ACC112 (cell line): ENCODE measurements at regions not wholly inside any gene's neighbourhood (a gene's known extent, or its start where the extent isn't known, plus 50 kb on each side); places are given as distances from the start of the nearest gene placed in this dataset.

Experiments
- H2AFZ ChIP-seq: fragments of 200-600 bp; sonication (generic); one replicate; pipeline ENCODE4 v1.6.0; 2017; ENCODE audit warnings: antibody characterized with exemption, low read length; ENCODE audit not compliant: unreplicated experiment
- H3K27ac ChIP-seq: fragments of 200-600 bp; sonication (generic); 2 replicates; pipeline ENCODE4 v1.5.1; 2014; ENCODE audit warnings: low read depth, mild to moderate bottlenecking, antibody characterized with exemption, low read length, moderate library complexity
- H3K27me3 ChIP-seq: fragments of 200-600 bp; sonication (generic); 2 replicates; pipeline ENCODE4 v1.6.1; 2014; ENCODE audit warnings: mild to moderate bottlenecking, antibody characterized with exemption, low read length, moderate library complexity, mixed read lengths; ENCODE audit not compliant: insufficient read depth
- H3K36me3 ChIP-seq: fragments of 200-600 bp; sonication (generic); 2 replicates; pipeline ENCODE4 v1.6.1; 2016; ENCODE audit warnings: mild to moderate bottlenecking, antibody characterized with exemption, low read length, moderate library complexity, mixed read lengths; ENCODE audit not compliant: insufficient read depth
- H3K4me1 ChIP-seq: fragments of 200-600 bp; sonication (generic); one replicate; pipeline ENCODE4 v1.6.1; 2016; ENCODE audit warnings: low read length, mixed read lengths; ENCODE audit not compliant: insufficient read depth, unreplicated experiment, control insufficient read depth
- H3K4me3 ChIP-seq: fragments of 200-600 bp; sonication (generic); 2 replicates; pipeline ENCODE4 v1.5.1; 2014; ENCODE audit warnings: mild to moderate bottlenecking, low read depth, low read length
- H3K79me2 ChIP-seq: fragments of 200-600 bp; sonication (generic); one replicate; pipeline ENCODE4 v1.6.0; 2016; ENCODE audit warnings: low read length; ENCODE audit not compliant: control insufficient read depth, unreplicated experiment, insufficient read depth

DNA sequence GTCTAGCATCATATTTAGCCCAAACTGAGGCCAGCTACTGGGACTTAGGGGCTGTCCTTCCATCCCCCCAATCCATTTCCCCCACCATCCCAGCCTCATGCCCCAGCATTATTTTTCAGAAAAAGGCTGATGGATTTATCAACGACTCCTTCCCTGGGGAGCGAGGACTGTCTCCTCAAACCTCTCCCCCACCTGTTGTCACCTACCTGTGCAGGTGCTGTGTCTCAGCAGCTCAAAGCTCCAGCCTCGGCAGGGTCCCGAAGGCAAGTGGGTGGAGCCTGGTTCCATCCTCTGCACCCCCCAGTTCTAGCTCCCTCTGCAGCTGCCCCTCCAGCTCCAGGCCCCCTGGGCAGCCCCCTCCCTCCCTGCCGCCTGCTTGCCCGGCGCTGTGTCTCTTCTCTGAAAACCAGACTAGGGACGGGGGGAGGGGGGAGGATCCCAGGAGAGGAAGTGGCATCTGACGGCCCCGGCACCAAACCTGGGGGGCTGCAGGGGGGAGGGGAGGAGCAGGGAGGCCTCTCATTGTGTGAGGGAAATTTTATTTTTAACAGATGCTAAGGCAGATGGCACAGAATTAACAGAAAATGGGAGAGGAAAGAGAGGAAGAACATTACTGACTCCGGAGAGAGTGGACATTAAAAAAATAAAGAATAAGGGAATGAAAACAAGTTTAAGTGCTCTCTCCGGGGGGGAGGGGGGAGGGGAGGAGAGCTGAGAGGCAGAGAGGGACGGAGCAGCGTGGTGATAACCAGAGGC is 61.7 kb upstream of the PAX2 start:
- Histone ChIP-seq H3K79me2 (no peaks in the 10 kb centered on the region), H3K4me1 (no peaks in the 10 kb centered on the region), H3K4me3 (no peak overlapping the region), H3K27ac (no peak overlapping the region), H3K36me3 (no peaks in the 10 kb centered on the region), H2AFZ (no peak overlapping the region), H3K27me3 (peaks cover 97% of the 10 kb centered on the region)

DNA sequence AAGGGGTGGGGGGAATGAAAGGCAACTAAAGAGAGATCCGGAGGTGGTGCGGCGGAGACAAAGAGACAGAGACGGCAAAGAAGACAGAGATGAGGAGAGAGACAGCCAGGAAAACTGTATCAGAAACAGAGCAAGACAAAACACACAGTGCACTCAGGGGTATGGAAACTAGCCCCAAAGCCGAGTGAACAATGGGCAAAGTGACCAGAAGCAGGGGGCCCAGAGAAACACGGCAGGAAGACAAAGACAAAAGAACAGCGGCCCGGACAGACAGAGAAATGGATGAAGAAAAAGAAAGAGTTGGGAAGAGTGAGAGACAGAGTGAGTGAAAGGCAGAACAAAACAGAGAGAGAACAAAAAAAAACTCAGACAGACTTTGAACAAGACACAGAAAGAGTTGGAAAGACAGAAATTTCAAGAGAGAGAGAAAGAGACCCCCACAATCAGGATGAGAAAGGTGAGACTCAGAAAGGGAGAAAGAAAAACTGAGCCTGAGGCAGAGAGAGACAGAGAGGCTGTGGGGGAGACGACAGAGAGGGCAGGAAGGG is 60.6 kb upstream of the PAX2 start:
- H3K4me1 ChIP-seq = no peaks in the 10 kb centered on the region
- H2AFZ ChIP-seq = no peak overlapping the region
- H3K27me3 ChIP-seq = peaks cover 98% of the 10 kb centered on the region

DNA sequence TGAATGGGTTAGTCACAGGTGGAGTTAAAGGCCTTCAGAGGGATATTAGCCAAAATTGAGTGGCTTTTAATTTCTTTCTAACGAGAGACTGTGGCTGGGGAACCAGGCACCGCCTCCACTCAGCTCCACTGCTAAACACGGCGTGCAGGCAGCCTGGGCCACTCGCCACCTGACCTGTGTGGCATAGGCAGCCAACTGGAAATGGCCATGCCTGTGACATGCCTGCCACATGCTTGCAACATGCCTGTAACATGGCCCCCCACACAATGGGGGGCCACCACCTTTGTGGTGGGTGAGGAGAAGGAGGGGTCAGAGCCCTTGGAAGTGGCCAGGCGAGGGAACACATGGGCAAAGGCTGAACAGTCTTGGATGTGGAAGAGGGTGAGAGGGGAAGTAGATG is 60.1 kb upstream of the PAX2 start:
- Histone ChIP-seq H3K79me2 (no peaks in the 10 kb centered on the region), H3K27me3 (peaks cover 94% of the 10 kb centered on the region), H2AFZ (no peak overlapping the region), H3K4me3 (no peak overlapping the region), H3K4me1 (no peaks in the 10 kb centered on the region), H3K27ac (no peak overlapping the region), H3K36me3 (no peaks in the 10 kb centered on the region)

More for the DNA sequence above, 60.6 kb upstream of the PAX2 start:
- Histone ChIP-seq H3K4me3 (no peak overlapping the region), H3K79me2 (no peaks in the 10 kb centered on the region), H3K27ac (no peak overlapping the region), H3K36me3 (no peaks in the 10 kb centered on the region)

DNA sequence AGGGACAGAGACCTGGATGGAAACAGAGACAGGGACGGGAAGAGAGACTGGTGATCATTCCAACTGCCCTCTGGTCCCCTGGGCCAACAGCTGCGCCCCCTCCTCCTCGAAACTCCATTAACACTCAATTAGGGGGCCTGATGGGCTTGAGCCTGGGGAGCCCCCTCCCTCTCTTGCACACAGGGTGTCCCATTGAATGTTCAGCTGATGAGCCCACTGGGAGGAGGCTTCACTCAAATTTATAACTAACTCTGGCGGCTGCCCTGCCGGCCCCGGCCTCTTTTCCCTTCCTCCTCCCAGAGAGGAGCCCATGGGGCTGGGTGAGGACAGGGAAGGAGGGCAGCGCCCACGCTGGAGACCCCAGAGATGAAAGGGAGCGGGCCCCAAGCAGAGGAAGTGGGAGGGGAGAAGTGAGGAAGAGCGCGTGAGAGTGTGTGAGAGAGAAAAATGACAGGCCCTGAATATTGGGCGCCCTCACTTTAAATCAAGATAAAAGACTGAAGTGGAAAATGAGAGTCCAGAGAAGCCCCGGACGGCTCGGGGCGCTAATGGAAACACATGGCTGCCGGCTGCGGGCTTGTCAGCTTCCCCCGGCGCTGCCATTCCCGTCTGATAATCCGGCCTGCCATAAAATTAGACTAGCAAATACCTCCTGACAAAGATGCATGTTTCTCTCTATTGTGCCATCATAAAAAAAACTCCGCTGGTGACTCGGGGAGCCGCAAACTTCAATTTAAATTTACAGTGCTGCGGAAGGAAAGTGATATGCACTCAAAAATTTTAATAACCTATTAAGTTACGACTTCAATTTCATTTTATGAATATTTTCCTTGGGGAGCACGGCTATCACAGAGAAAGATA is 58.0 kb upstream of the PAX2 start:
- no peak overlapping the region for H2AFZ ChIP-seq
- H3K4me1 ChIP-seq = no peaks in the 10 kb centered on the region
- H3K36me3 ChIP-seq = no peaks in the 10 kb centered on the region
- no peak overlapping the region for H3K27ac ChIP-seq
- H3K4me3 ChIP-seq = no peak overlapping the region
- H3K27me3 ChIP-seq = peaks cover 91% of the 10 kb centered on the region
- no peaks in the 10 kb centered on the region for H3K79me2 ChIP-seq

GRCh38 chr10:100688201-100688600 is 57.2 kb upstream of the PAX2 start:
- Histone ChIP-seq H3K27me3 (peaks cover 87% of the 10 kb centered on the region), H3K4me1 (no peaks in the 10 kb centered on the region), H2AFZ (no peak overlapping the region), H3K4me3 (no peak overlapping the region), H3K79me2 (no peaks in the 10 kb centered on the region), H3K27ac (no peak overlapping the region), H3K36me3 (no peaks in the 10 kb centered on the region)

GRCh38 chr10:100693821-100694220 is 51.6 kb upstream of the PAX2 start:
- Histone ChIP-seq H3K4me3 (no peak overlapping the region), H2AFZ (no peak overlapping the region), H3K79me2 (no peaks in the 10 kb centered on the region), H3K27me3 (peaks cover 57% of the 10 kb centered on the region), H3K4me1 (no peaks in the 10 kb centered on the region), H3K27ac (no peak overlapping the region), H3K36me3 (no peaks in the 10 kb centered on the region)
